ENCODE measurements at regions not wholly inside any gene's neighbourhood (a gene's known extent, or its start where the extent isn't known, plus 50 kb on each side); places are given as distances from the start of the nearest gene placed in this dataset.

DNA sequence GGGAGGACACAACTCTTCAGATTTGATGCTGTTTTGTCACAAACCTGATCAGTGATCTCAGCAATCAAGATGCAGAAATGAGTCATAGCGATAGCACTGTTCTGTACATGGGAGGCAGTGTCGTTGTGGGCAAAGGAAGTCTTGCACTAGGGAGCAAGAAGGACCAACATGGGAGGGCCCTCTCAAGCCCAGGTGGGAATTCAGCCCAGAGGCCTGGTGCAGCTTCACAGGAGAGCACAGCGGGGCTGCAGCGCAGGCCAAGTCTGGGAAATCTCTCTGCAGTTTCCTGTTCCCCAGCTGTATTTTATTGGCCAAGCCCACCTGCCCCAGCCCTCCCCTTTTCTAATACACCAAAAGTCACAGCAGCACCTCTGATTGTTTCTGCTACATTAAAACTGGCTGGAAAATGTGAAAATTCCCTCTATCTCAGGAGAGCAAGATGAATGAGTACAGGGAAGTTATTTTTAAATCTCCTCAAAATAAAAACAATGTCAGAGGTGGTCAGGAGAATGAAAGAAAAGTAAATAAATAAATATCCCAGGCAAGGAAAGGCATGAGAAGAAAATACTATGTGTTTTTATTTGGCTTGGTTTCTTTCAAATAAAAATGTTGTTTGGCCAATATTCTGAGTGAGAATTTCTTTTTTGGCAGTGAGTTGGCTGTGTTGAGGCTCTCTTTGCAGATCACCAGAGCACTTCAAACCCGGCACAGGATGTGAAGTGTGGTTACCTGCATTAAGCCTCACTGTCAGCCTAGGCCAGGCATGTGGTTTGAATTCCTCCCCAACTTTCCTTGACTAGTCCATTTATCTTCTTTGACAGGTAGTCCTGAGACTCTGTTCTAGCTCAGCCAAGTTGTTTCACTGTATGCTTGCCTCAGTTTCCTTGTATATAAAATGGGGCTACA, 422.1 kb downstream of the PLPP3 start:
- TF ChIP-seq EZH2phosphoT487 (IDR thresholded peaks at IDR 0.05; ENCODE audit: insufficient read depth, low read depth) (no peak), EZH2 (IDR thresholded peaks at IDR 0.05; ENCODE audit: insufficient read depth, poor library complexity, severe bottlenecking) (no peak)
